H1 (cell line): ENCODE measurements at regions not wholly inside any gene's neighbourhood (a gene's known extent, or its start where the extent isn't known, plus 50 kb on each side); places are given as distances from the start of the nearest gene placed in this dataset.

Source experiments
- CTCF ChIA-PET: fragments of 300-600 bp; sonication (Branson Sonifier 250); formaldehyde crosslinking; loops from one replicate; lab custom pipeline; 2021; ENCODE audit not compliant: partially characterized antibody; lab: Charles Lee
- POLR2A ChIA-PET: fragments of 300-600 bp; sonication (Branson Sonifier 250); formaldehyde crosslinking; loops from one replicate; lab custom pipeline; 2021; ENCODE audit warnings: inconsistent platforms; ENCODE audit not compliant: partially characterized antibody; lab: Charles Lee
- DNase-seq, 2 experiments: peaks; one replicate each; pipeline versions ENCODE4 v3.0.0 to v3.0.0-alpha.2; 2010 to 2022; ENCODE audit warnings: low spot score in 2 of 2, low read depth in 1 of 2, mixed read lengths in 1 of 2
- FAIRE-seq: peaks from 2 replicates; lab custom pipeline; 2011; peaks lifted over from hg19 to GRCh38; lab: Jason Lieb, UNC
- H2AFZ ChIP-seq: 2 replicates; pipeline ENCODE4 v1.8.1; 2012; ENCODE audit warnings: low read length, inconsistent platforms
- H2AK5ac ChIP-seq: 2 replicates; pipeline ENCODE4 v1.6.1; 2013; ENCODE audit warnings: low read depth, low read length
- H2BK120ac ChIP-seq: replicated peaks from 2 replicates; pipeline ENCODE3; 2013; ENCODE audit warnings: low read depth, low read length, inconsistent platforms
- H2BK12ac ChIP-seq: 2 replicates; pipeline ENCODE4 v1.6.1; 2013; ENCODE audit warnings: low read depth, low read length
- H2BK15ac ChIP-seq: 2 replicates; pipeline ENCODE4 v1.6.1; 2013; ENCODE audit warnings: low read length
- H2BK20ac ChIP-seq: 2 replicates; pipeline ENCODE4 v1.6.1; 2013; ENCODE audit warnings: low read length
- H2BK5ac ChIP-seq: 2 replicates; pipeline ENCODE4 v1.6.1; 2013; ENCODE audit warnings: low read depth, low read length
- H3K14ac ChIP-seq: 2 replicates; pipeline ENCODE4 v1.6.1; 2013; ENCODE audit warnings: inconsistent platforms; ENCODE audit not compliant: insufficient read length
- H3K18ac ChIP-seq: 2 replicates; pipeline ENCODE4 v1.6.1; 2013; ENCODE audit warnings: low read length; ENCODE audit errors: extremely low read depth
- H3K23ac ChIP-seq: 2 replicates; pipeline ENCODE4 v1.6.1; 2013; ENCODE audit warnings: inconsistent platforms; ENCODE audit not compliant: insufficient read length
- H3K23me2 ChIP-seq: 2 replicates; pipeline ENCODE4 v1.6.1; 2013; ENCODE audit warnings: low read depth, low read length
- H3K27ac ChIP-seq: 2 replicates; pipeline ENCODE4 v1.6.1; 2011; ENCODE audit warnings: low read depth, low read length, inconsistent platforms
- H3K27me3 ChIP-seq, 4 experiments: replicated peaks in 1 of 4; 1 replicate in 1 of 4; 2 replicates in 3 of 4; pipeline versions ENCODE4 v1.6.1 to v1.8.1; 2011 to 2013; ENCODE audit warnings: low read length in 3 of 4, mild to moderate bottlenecking in 3 of 4, inconsistent platforms in 2 of 4, mixed read lengths in 2 of 4, moderate library complexity in 1 of 4; ENCODE audit not compliant: control insufficient read depth in 3 of 4, insufficient read depth in 3 of 4; ENCODE audit errors: extremely low read depth in 1 of 4
- H3K36me3 ChIP-seq, 4 experiments: 2 replicates each; pipeline versions ENCODE4 v1.6.1 to v1.8.1; 2011 to 2013; ENCODE audit warnings: mild to moderate bottlenecking in 4 of 4, low read length in 3 of 4, moderate library complexity in 2 of 4, control low read depth in 1 of 4, inconsistent platforms in 1 of 4; ENCODE audit not compliant: insufficient read depth in 4 of 4, control insufficient read depth in 2 of 4
- H3K4ac ChIP-seq: replicated peaks from 2 replicates; pipeline ENCODE3; 2013; ENCODE audit warnings: low read length, low read depth, mixed read lengths, inconsistent platforms; ENCODE audit not compliant: insufficient read length
- H3K4me1 ChIP-seq, 4 experiments: replicated peaks in 1 of 4; 1 replicate in 1 of 4; 2 replicates in 3 of 4; pipeline versions ENCODE4 v1.6.1 to v1.8.1; 2011 to 2013; ENCODE audit warnings: low read length in 3 of 4, inconsistent platforms in 2 of 4, mixed read lengths in 1 of 4; ENCODE audit not compliant: insufficient read depth in 4 of 4, control insufficient read depth in 3 of 4
- H3K4me2 ChIP-seq, 2 experiments: 2 replicates each; pipeline versions ENCODE4 v1.6.1 to v1.8.1; 2011 to 2013; ENCODE audit warnings: low read depth in 2 of 2, low read length in 2 of 2, control low read depth in 1 of 2, inconsistent platforms in 1 of 2, mild to moderate bottlenecking in 1 of 2; ENCODE audit not compliant: insufficient read depth in 1 of 2
- H3K4me3 ChIP-seq, 4 experiments: fragments of 200-600, 300-600 bp in 1 of 4; sonication (generic), shearing (Covaris generic), sonication (Bioruptor Twin) in 1 of 4; 2 replicates each; pipeline versions ENCODE4 v1.5.1 to v1.8.1; 2011 to 2016; ENCODE audit warnings: low read length in 4 of 4, low read depth in 3 of 4, control low read depth in 2 of 4, inconsistent platforms in 2 of 4, mild to moderate bottlenecking in 2 of 4, mixed read lengths in 1 of 4, moderate library complexity in 1 of 4; ENCODE audit not compliant: insufficient read depth in 2 of 4; ENCODE audit errors: extremely low read depth in 1 of 4
- H3K56ac ChIP-seq: replicated peaks from 2 replicates; pipeline ENCODE3; 2013; ENCODE audit warnings: low read depth, mild to moderate bottlenecking, mixed read lengths, low read length, inconsistent platforms; ENCODE audit not compliant: insufficient read length
- H3K79me1 ChIP-seq: 2 replicates; pipeline ENCODE4 v1.6.1; 2013; ENCODE audit warnings: low read depth, low read length, control low read depth
- H3K79me2 ChIP-seq, 2 experiments: 2 replicates each; pipeline versions ENCODE4 v1.6.1 to v1.8.1; 2012 to 2013; ENCODE audit warnings: low read length in 2 of 2, mild to moderate bottlenecking in 2 of 2, inconsistent platforms in 1 of 2; ENCODE audit not compliant: insufficient read depth in 2 of 2, control insufficient read depth in 1 of 2
- H3K9ac ChIP-seq, 4 experiments: replicated peaks in 1 of 4; 1 replicate in 1 of 4; 2 replicates in 3 of 4; pipeline versions ENCODE4 v1.6.1 to v1.8.1; 2011 to 2013; ENCODE audit warnings: low read depth in 3 of 4, low read length in 3 of 4, control low read depth in 2 of 4, mild to moderate bottlenecking in 2 of 4, moderate library complexity in 2 of 4, inconsistent platforms in 1 of 4; ENCODE audit errors: extremely low read depth in 1 of 4
- H3K9me3 ChIP-seq, 2 experiments: 2 replicates each; pipeline versions ENCODE4 v1.6.1 to v1.8.1; 2012 to 2013; ENCODE audit warnings: mild to moderate bottlenecking in 2 of 2, moderate library complexity in 2 of 2, control low read depth in 1 of 2, inconsistent platforms in 1 of 2, low read depth in 1 of 2, low read length in 1 of 2, mixed read lengths in 1 of 2; ENCODE audit not compliant: insufficient read depth in 2 of 2
- H4K20me1 ChIP-seq, 2 experiments: replicated peaks in 1 of 2; 2 replicates each; pipeline versions ENCODE3 to v1.8.1; 2011 to 2013; ENCODE audit warnings: inconsistent platforms in 2 of 2, low read length in 2 of 2, mild to moderate bottlenecking in 1 of 2; ENCODE audit not compliant: insufficient read depth in 2 of 2, control insufficient read depth in 1 of 2
- H4K5ac ChIP-seq: 2 replicates; pipeline ENCODE4 v1.6.1; 2013; ENCODE audit warnings: low read length, low read depth, mixed read lengths, inconsistent platforms; ENCODE audit not compliant: insufficient read length
- H4K8ac ChIP-seq: 2 replicates; pipeline ENCODE4 v1.8.0; 2013; ENCODE audit warnings: mild to moderate bottlenecking, moderate library complexity, low read length, inconsistent platforms; ENCODE audit not compliant: insufficient read depth; ENCODE audit errors: extremely low read depth
- H4K91ac ChIP-seq: replicated peaks from 2 replicates; pipeline ENCODE3; 2013; ENCODE audit warnings: low read length, mixed read lengths, inconsistent platforms; ENCODE audit not compliant: insufficient read length
- EGR1 ChIP-seq: IDR thresholded peaks from 2 replicates; pipeline ENCODE4 v1.6.1; 2011; ENCODE audit warnings: low read depth, low read length, borderline replicate concordance
- EZH2 ChIP-seq: fragments of 200-600 bp; sonication (generic); IDR thresholded peaks from 2 replicates; pipeline ENCODE4 v1.7.1; 2012; ENCODE audit warnings: low read depth, mild to moderate bottlenecking, moderate library complexity, low read length, inconsistent platforms; ENCODE audit not compliant: severe bottlenecking
- GABPA ChIP-seq: IDR thresholded peaks from 2 replicates; pipeline ENCODE4 v1.6.1; 2011; ENCODE audit warnings: mild to moderate bottlenecking, low read length, moderate library complexity, borderline replicate concordance; ENCODE audit not compliant: insufficient read depth
- HDAC6 ChIP-seq: IDR thresholded peaks from one replicate; pipeline ENCODE4 v1.7.1; 2012; ENCODE audit warnings: low read depth, mild to moderate bottlenecking, inconsistent platforms, low read length, moderate library complexity
- KDM1A ChIP-seq: fragments of 200-600, 300-600 bp; sonication (generic); IDR thresholded peaks from 2 replicates; pipeline ENCODE4 v1.7.1; 2016; ENCODE audit warnings: mild to moderate bottlenecking, low read length, borderline replicate concordance
- POU5F1 ChIP-seq: IDR thresholded peaks from 2 replicates; pipeline ENCODE4 v1.6.1; 2011; ENCODE audit warnings: low read depth, mild to moderate bottlenecking, low read length, moderate library complexity
- RAD21 ChIP-seq, 2 experiments: IDR thresholded peaks in 1 of 2; conservative IDR thresholded peaks in 1 of 2; 2 replicates each; pipeline ENCODE4 v1.6.1; 2011; ENCODE audit warnings: low read depth in 2 of 2, low read length in 2 of 2, improper control_type of control experiment in 1 of 2, inconsistent platforms in 1 of 2, mild to moderate bottlenecking in 1 of 2, moderate library complexity in 1 of 2
- YY1 ChIP-seq: IDR thresholded peaks from 2 replicates; pipeline ENCODE4 v1.6.1; 2011; ENCODE audit warnings: low read depth, mild to moderate bottlenecking, low read length
- ZNF274 ChIP-seq: IDR thresholded peaks from 2 replicates; pipeline ENCODE4 v1.7.0; 2012; ENCODE audit warnings: low read length, borderline replicate concordance; ENCODE audit errors: extremely low read depth
- WGBS, 2 experiments: shearing (Covaris generic) in 1 of 2; methylation state at CpG; one replicate each; pipeline versions ENCODE4 v1.1.6 to v1.1.7; 2013 to 2015; ENCODE audit warnings: low lambda C conversion rate in 2 of 2, mixed read lengths in 2 of 2, inconsistent platforms in 1 of 2, low coverage in 1 of 2, missing lambda C conversion rate in 1 of 2; ENCODE audit not compliant: insufficient replicate concordance in 2 of 2, insufficient coverage in 1 of 2, insufficient read length in 1 of 2; ENCODE audit errors: extremely low coverage in 1 of 2, missing lambda C conversion rate in 1 of 2; 5-methylcytosine and 5-hydroxymethylcytosine counted together

DNA sequence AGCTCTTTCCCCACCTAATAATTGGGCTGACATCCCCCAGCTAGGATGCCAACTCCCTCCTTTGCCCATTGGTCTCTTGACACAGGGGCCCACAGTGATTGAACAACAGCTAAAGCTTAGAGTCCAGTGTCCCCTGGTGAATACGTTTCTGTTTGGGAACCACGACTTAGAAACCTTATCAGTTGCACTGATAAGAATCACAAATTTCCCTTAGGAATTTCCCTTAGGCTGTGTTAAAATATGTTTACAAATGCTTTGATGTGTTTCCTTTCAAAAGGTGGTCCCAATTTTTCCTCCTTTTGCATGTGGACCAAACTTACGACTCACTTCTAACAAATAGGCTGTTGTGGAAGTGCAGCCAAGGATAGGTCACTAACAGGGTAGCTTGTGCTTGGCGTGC is 126.0 kb upstream of the INHBA start:
- Histone ChIP-seq H2BK120ac (no peak overlapping the region), H2BK20ac (no peak overlapping the region), H3K27me3 (no peaks in the 10 kb centered on the region), H4K20me1 (no peaks in the 10 kb centered on the region), H3K14ac (no peak overlapping the region), H3K4me2 (no peak overlapping the region), H2BK15ac (no peak overlapping the region), H3K4me3 (no peak overlapping the region), H3K4ac (no peak overlapping the region), H4K8ac (no peak overlapping the region), H3K79me1 (no peaks in the 10 kb centered on the region), H3K23me2 (no peaks in the 10 kb centered on the region), H3K23ac (no peak overlapping the region), H3K4me1 (peaks cover 0 to 5% (median 2%) of the 10 kb centered on the region in 4 experiments; a peak in 3 of 7 replicates), H4K5ac (no peak overlapping the region), H4K91ac (no peak overlapping the region), H3K79me2 (no peaks in the 10 kb centered on the region), H3K18ac (no peak overlapping the region), H3K27ac (no peak overlapping the region), H2BK5ac (no peak overlapping the region), H3K9me3 (peaks cover 6 to 7% of the 10 kb centered on the region in 2 experiments; a peak in 3 of 4 replicates), H2AFZ (no peak overlapping the region), H3K9ac (no peak overlapping the region), H2AK5ac (no peak overlapping the region), H3K56ac (no peak overlapping the region), H2BK12ac (no peak overlapping the region), H3K36me3 (no peaks in the 10 kb centered on the region)
- 89% methylated on average over 4 of the region's 4 CpGs; no CpG with 5 or more reads in 1 of the 2 experiments for WGBS, 2 experiments
- TF ChIP-seq EZH2 (no peak), KDM1A (no peak), HDAC6 (no peak), EGR1 (no peak), POU5F1 (no peak), GABPA (no peak), ZNF274 (no peak), RAD21 (IDR thresholded peaks at IDR 0.05 in 1 of 2, conservative IDR thresholded peaks at IDR 0.05 in 1 of 2; ENCODE audit: low read depth in 2 of 2, low read length in 2 of 2) (no peak), YY1 (no peak)
- CTCF ChIA-PET, result interaction anchor here (0.7 to 1.7 kb wide), 10 partner anchors 10 to 118 kb away, joined by 3 to 4 read pairs (median 3); no protein-coding TSS in a partner anchor
- no peak for FAIRE-seq
- no peak for DNase-seq
- POLR2A ChIA-PET, result no interaction called here
